ENCODE measurements at regions not wholly inside any gene's neighbourhood (a gene's known extent, or its start where the extent isn't known, plus 50 kb on each side); places are given as distances from the start of the nearest gene placed in this dataset.

DNA sequence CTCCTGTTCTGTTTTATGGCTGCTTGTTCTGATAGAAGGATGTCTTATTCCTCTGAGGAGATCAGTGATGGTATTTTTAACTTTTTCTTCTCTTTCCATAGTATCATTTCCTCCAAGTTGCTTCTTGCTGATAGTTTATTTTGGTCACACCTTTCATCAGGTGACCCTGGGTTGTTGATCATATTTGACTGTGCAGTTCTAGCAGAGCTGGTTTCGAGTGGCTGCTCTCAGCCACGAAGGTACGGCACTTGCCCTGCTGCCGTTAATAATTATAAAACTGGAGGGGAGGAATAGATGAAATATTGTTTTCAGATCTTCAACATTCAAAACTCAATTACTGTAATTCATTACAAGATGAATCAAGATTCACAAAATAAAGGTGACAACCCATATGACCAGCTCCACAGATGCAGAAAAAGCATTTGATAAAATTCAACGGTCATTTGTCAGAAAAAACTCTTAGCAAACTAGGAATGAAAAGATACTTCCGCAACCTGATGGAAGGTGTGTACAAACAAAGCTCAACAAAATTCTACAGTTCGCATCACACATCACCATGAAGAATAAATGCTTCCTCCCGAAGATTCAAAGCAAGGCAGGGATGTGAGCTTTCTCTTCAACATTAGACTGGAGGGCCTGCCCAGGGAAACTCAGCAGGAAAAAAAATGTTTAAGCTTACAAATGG is 59.2 kb upstream of the RTL6 start:
- Mint-ChIP-seq H3K27ac (peak overlapping the region in 1 of 3 experiments; percentile 26), H3K27me3 (ENCODE audit: low read depth) (peaks cover 18% of the 10 kb centered on the region), H3K4me1 (no peaks in the 10 kb centered on the region), H3K36me3 (ENCODE audit: low read depth) (no peaks in the 10 kb centered on the region), H3K4me3 (no peak overlapping the region), H3K9me3 (peaks cover 17% of the 10 kb centered on the region)
- TF ChIP-seq, protein P1, sequence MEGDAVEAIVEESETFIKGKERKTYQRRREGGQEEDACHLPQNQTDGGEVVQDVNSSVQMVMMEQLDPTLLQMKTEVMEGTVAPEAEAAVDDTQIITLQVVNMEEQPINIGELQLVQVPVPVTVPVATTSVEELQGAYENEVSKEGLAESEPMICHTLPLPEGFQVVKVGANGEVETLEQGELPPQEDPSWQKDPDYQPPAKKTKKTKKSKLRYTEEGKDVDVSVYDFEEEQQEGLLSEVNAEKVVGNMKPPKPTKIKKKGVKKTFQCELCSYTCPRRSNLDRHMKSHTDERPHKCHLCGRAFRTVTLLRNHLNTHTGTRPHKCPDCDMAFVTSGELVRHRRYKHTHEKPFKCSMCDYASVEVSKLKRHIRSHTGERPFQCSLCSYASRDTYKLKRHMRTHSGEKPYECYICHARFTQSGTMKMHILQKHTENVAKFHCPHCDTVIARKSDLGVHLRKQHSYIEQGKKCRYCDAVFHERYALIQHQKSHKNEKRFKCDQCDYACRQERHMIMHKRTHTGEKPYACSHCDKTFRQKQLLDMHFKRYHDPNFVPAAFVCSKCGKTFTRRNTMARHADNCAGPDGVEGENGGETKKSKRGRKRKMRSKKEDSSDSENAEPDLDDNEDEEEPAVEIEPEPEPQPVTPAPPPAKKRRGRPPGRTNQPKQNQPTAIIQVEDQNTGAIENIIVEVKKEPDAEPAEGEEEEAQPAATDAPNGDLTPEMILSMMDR (IDR thresholded peaks at IDR 0.05; ENCODE audit: unreplicated experiment in 3 of 3): no peak

DNA sequence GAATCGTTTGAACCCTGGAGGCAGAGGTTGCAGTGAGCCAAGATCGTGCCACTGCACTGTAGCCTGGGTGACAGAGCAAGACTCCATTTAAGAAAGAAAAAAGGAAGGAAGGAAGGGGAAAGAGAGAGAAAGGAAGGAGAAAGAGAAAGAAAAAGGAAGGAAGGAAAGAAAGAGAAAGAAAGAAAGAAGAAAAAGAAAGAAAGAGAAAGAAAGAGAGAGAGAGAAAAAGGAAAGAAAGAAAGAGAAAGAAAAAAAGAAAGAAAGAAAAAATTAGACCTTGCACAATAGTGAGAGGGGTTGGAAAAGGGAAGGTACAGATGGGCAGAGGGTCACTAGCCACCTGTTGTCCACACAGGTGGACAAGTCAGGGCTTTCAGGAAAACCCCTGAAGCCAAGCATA is 57.6 kb upstream of the RTL6 start:
- TF ChIP-seq, protein P1 (IDR thresholded peaks at IDR 0.05; ENCODE audit: unreplicated experiment in 3 of 3): no peak
- Mint-ChIP-seq H3K27me3 (ENCODE audit: low read depth) (peaks cover 21% of the 10 kb centered on the region), H3K4me3 (no peak overlapping the region), H3K4me1 (peaks cover 11% of the 10 kb centered on the region), H3K27ac (no peak overlapping the region), H3K9me3 (peaks cover 5% of the 10 kb centered on the region), H3K36me3 (ENCODE audit: low read depth) (no peaks in the 10 kb centered on the region)

DNA sequence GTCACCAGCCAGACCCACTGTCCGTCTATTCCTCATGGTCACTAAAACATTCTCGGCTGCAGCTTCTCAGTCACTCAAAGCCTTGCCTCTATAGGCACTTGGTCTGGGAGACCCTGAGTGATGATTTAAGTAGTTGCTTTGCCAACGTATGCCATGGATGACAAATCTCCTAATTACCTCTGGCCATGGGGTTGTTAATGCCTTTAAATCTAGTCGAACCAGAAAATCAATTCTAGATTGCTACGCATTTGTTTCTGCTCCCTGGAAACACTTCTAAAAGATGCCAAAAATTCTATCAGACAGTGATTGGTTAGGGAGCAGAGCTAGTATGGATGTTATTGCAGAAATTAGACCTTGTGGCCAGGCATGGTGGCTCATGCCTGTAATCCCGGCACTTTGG is 57.0 kb upstream of the RTL6 start:
- Mint-ChIP-seq H3K27me3 (ENCODE audit: low read depth) (peaks cover 21% of the 10 kb centered on the region), H3K27ac (no peak overlapping the region), H3K4me3 (no peak overlapping the region), H3K36me3 (ENCODE audit: low read depth) (no peaks in the 10 kb centered on the region), H3K4me1 (peaks cover 14% of the 10 kb centered on the region), H3K9me3 (peaks cover 4% of the 10 kb centered on the region)
- TF ChIP-seq, protein P1 (IDR thresholded peaks at IDR 0.05; ENCODE audit: unreplicated experiment in 3 of 3): no peak

DNA sequence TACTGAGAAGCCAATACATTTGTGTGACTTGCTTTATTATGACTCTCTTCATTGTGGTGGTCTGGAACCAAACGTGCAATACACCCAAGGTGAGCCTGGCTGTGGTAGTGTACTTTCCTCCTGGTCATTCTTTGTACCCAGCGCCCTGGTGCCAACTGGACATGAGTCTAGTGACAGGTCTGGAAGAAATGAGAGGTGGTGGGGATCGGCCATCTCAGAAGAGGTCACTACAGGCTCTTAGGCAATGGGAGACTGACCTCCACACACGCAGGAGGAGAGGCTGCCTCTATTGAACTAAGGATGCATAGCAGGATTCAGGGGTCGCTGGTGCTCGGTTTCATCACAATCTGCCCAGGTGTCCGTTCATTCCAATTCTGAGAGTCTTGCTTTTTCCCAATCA is 56.4 kb upstream of the RTL6 start:
- TF ChIP-seq, protein P1 (IDR thresholded peaks at IDR 0.05; ENCODE audit: unreplicated experiment in 3 of 3): no peak
- Mint-ChIP-seq H3K9me3 (peaks cover 4% of the 10 kb centered on the region), H3K36me3 (ENCODE audit: low read depth) (no peaks in the 10 kb centered on the region), H3K4me3 (no peak overlapping the region), H3K27ac (no peak overlapping the region), H3K4me1 (peaks cover 19% of the 10 kb centered on the region), H3K27me3 (ENCODE audit: low read depth) (peaks cover 17% of the 10 kb centered on the region)

DNA sequence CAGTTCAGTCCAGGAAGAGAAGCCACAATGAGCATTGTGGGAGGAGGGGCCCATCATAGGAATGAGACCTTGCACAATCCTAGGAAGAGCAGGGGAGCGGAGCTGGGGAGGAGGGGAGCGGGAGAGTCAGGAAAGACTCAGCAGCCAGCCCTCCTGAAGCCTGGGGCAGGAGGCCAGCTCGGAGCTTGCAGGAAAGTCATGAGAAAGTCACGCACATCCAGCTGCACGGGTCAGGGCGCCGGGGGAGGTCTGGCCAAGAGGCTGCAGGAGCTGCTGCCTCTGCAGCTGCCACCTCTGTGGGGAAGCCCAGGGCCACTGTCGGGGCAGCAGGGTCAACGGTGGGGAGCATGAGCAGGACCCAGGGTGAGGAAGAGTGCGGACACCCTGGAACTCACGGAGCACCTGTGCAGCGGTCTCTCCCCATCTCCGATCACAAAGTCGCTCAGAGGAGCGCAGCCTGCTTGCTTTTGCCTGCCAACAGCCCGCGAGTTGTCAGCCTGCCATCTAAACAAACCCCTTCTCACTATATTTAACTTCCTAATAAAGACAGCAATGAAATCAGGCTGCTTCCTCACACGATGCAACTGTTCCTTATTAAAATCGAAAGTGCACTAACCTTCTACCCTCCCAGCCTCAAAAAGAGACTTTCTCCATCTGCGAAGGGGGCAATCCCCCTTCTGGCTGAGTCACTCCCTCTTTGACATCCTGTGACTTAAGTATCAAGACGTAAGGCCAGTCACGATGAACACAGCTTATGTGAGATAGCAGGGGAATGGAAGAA is 52.9 kb upstream of the RTL6 start:
- peaks cover 4% of the 10 kb centered on the region for H3K9me3 Mint-ChIP-seq
- TF ChIP-seq, protein P1 (IDR thresholded peaks at IDR 0.05; ENCODE audit: unreplicated experiment in 3 of 3): no peak
- peaks cover 24% of the 10 kb centered on the region for H3K27me3 Mint-ChIP-seq (ENCODE audit: low read depth)
- no peaks in the 10 kb centered on the region for H3K36me3 Mint-ChIP-seq (ENCODE audit: low read depth)
- no peak overlapping the region for H3K4me3 Mint-ChIP-seq
- H3K4me1 Mint-ChIP-seq: peaks cover 32% of the 10 kb centered on the region
- peak overlapping the region; percentile 45 to 93 (median 66) for H3K27ac Mint-ChIP-seq

All from nephron (organoid).